H9 (cell line): ENCODE measurements at regions not wholly inside any gene's neighbourhood (a gene's known extent, or its start where the extent isn't known, plus 50 kb on each side); places are given as distances from the start of the nearest gene placed in this dataset.
A peak's percentile ranks its signal among the peaks of the same experiment; 100 is the strongest.

Experiments
- DNase-seq: peaks from one replicate; pipeline ENCODE4 v3.0.0-alpha.2; 2017
- H2AFZ ChIP-seq: one replicate; pipeline ENCODE4 v1.6.1; 2013; ENCODE audit warnings: mild to moderate bottlenecking, low read length, control low read depth, moderate library complexity
- H2AK5ac ChIP-seq: 2 replicates; pipeline ENCODE4 v1.6.1; 2013; ENCODE audit warnings: low read length, control low read depth, mixed read lengths; ENCODE audit not compliant: insufficient read length
- H2BK120ac ChIP-seq: one replicate; pipeline ENCODE4 v1.6.1; 2013; ENCODE audit warnings: low read depth, mild to moderate bottlenecking, low read length, control low read depth, inconsistent platforms; ENCODE audit not compliant: poor library complexity, severe bottlenecking
- H2BK12ac ChIP-seq: 2 replicates; pipeline ENCODE4 v1.6.1; 2013; ENCODE audit warnings: low read length, control low read depth, mixed read lengths, low read depth; ENCODE audit not compliant: insufficient read length
- H2BK15ac ChIP-seq: 2 replicates; pipeline ENCODE4 v1.6.1; 2013; ENCODE audit warnings: low read depth, low read length, control low read depth
- H2BK20ac ChIP-seq: one replicate; pipeline ENCODE4 v1.6.1; 2013; ENCODE audit warnings: low read depth, mild to moderate bottlenecking, low read length, control low read depth, inconsistent platforms; ENCODE audit not compliant: poor library complexity, severe bottlenecking
- H2BK5ac ChIP-seq: 2 replicates; pipeline ENCODE4 v1.6.1; 2013; ENCODE audit warnings: low read length, control low read depth, mixed read lengths; ENCODE audit not compliant: insufficient read length
- H3K14ac ChIP-seq: 2 replicates; pipeline ENCODE4 v1.6.1; 2013; ENCODE audit warnings: low read length, control low read depth; ENCODE audit not compliant: insufficient read depth
- H3K18ac ChIP-seq: 2 replicates; pipeline ENCODE4 v1.6.1; 2013; ENCODE audit warnings: low read depth, mild to moderate bottlenecking, mixed read lengths, low read length, control low read depth; ENCODE audit not compliant: insufficient read length
- H3K23ac ChIP-seq: 2 replicates; pipeline ENCODE4 v1.6.1; 2013; ENCODE audit warnings: low read length, control low read depth, mixed read lengths, low read depth; ENCODE audit not compliant: insufficient read length
- H3K23me2 ChIP-seq: 2 replicates; pipeline ENCODE4 v1.6.1; 2013; ENCODE audit warnings: low read depth, mild to moderate bottlenecking, mixed read lengths, low read length, control low read depth; ENCODE audit not compliant: insufficient read length, poor library complexity, severe bottlenecking
- H3K27ac ChIP-seq: 2 replicates; pipeline ENCODE4 v1.5.1; 2013; ENCODE audit warnings: low read length, control low read depth, mixed read lengths, low read depth; ENCODE audit not compliant: insufficient read length
- H3K27me3 ChIP-seq: 2 replicates; pipeline ENCODE4 v1.6.1; 2013; ENCODE audit warnings: low read length, control low read depth, inconsistent platforms; ENCODE audit not compliant: insufficient read depth
- H3K4ac ChIP-seq: 2 replicates; pipeline ENCODE4 v1.6.1; 2013; ENCODE audit warnings: low read depth, mild to moderate bottlenecking, control low read depth, inconsistent platforms, low read length, moderate library complexity
- H3K4me1 ChIP-seq: 2 replicates; pipeline ENCODE4 v1.6.1; 2013; ENCODE audit warnings: low read length, control low read depth, inconsistent platforms; ENCODE audit not compliant: insufficient read depth
- H3K4me2 ChIP-seq: 2 replicates; pipeline ENCODE4 v1.6.1; 2013; ENCODE audit warnings: low read length, control low read depth, mixed read lengths; ENCODE audit not compliant: insufficient read length, insufficient read depth
- H3K56ac ChIP-seq: 2 replicates; pipeline ENCODE4 v1.6.1; 2013; ENCODE audit warnings: low read depth, mild to moderate bottlenecking, mixed read lengths, low read length, control low read depth; ENCODE audit not compliant: insufficient read length
- H3K79me1 ChIP-seq: 2 replicates; pipeline ENCODE4 v1.6.1; 2013; ENCODE audit warnings: low read depth, mild to moderate bottlenecking, moderate library complexity, low read length, control low read depth, inconsistent platforms; ENCODE audit not compliant: insufficient read depth, poor library complexity, severe bottlenecking
- H3K79me2 ChIP-seq: 2 replicates; pipeline ENCODE4 v1.6.1; 2013; ENCODE audit warnings: low read length, control low read depth, inconsistent platforms; ENCODE audit not compliant: insufficient read depth
- H3K9ac ChIP-seq: 2 replicates; pipeline ENCODE4 v1.6.1; 2013; ENCODE audit warnings: low read length, control low read depth, mixed read lengths; ENCODE audit not compliant: insufficient read length; ENCODE audit errors: extremely low read depth
- H3K9me3 ChIP-seq: one replicate; pipeline ENCODE4 v1.6.1; 2013; ENCODE audit warnings: low read depth, low read length, inconsistent platforms; ENCODE audit not compliant: control insufficient read depth
- H3T11ph ChIP-seq: one replicate; pipeline ENCODE4 v1.6.1; 2013; ENCODE audit warnings: mild to moderate bottlenecking, low read length, control low read depth, inconsistent platforms
- H4K20me1 ChIP-seq: one replicate; pipeline ENCODE4 v1.6.1; 2013; ENCODE audit not compliant: control insufficient read depth, insufficient read length, insufficient read depth
- H4K5ac ChIP-seq: 2 replicates; pipeline ENCODE4 v1.6.1; 2013; ENCODE audit warnings: low read depth, mild to moderate bottlenecking, mixed read lengths, low read length, control low read depth; ENCODE audit not compliant: insufficient read length
- H4K8ac ChIP-seq: replicated peaks from 2 replicates; pipeline ENCODE4 v1.6.1; 2013; ENCODE audit warnings: low read length, control low read depth, mixed read lengths, low read depth; ENCODE audit not compliant: insufficient read length
- H4K91ac ChIP-seq: 2 replicates; pipeline ENCODE4 v1.6.1; 2013; ENCODE audit warnings: low read depth, mild to moderate bottlenecking, moderate library complexity, mixed read lengths, low read length, control low read depth; ENCODE audit not compliant: insufficient read length
- H3K27ac Mint-ChIP-seq, 3 experiments: 2 replicates in 2 of 3; 3 replicates in 1 of 3; pipeline ENCODE4 v1.8.0; 2020 to 2021; ENCODE audit warnings: mixed read lengths in 3 of 3, mild to moderate bottlenecking in 1 of 3, moderate library complexity in 1 of 3
- H3K27me3 Mint-ChIP-seq: 2 replicates; pipeline ENCODE4 v1.8.0; 2021; ENCODE audit warnings: low read depth, mild to moderate bottlenecking, moderate library complexity, mixed read lengths
- H3K36me3 Mint-ChIP-seq, 3 experiments: 2 replicates in 2 of 3; 3 replicates in 1 of 3; pipeline ENCODE4 v1.8.0; 2020 to 2021; ENCODE audit warnings: low read depth in 3 of 3, mixed read lengths in 3 of 3; ENCODE audit not compliant: insufficient read depth in 1 of 3
- H3K4me1 Mint-ChIP-seq, 2 experiments: 2 replicates each; pipeline ENCODE4 v1.8.0; 2020; ENCODE audit warnings: mixed read lengths in 2 of 2
- H3K4me3 Mint-ChIP-seq, 2 experiments: 2 replicates in 1 of 2; 3 replicates in 1 of 2; pipeline ENCODE4 v1.8.0; 2020 to 2021; ENCODE audit warnings: mild to moderate bottlenecking in 2 of 2, mixed read lengths in 2 of 2, moderate library complexity in 1 of 2
- H3K9me3 Mint-ChIP-seq, 2 experiments: 2 replicates in 1 of 2; 3 replicates in 1 of 2; pipeline ENCODE4 v1.8.0; 2020; ENCODE audit warnings: mild to moderate bottlenecking in 2 of 2, mixed read lengths in 2 of 2, moderate library complexity in 1 of 2
- CTCF ChIP-seq: fragments of 200-600 bp; sonication (generic); conservative IDR thresholded peaks from 3 replicates; pipeline ENCODE4 v1.8.0; 2021; ENCODE audit warnings: antibody characterized with exemption, mild to moderate bottlenecking
- WGBS: extraction: QIAGEN DNeasy Blood & Tissue Kit; methylation state at CpG from one replicate; pipeline ENCODE4 v1.1.7; 2013; ENCODE audit warnings: missing lambda C conversion rate, low lambda C conversion rate, mixed read lengths; ENCODE audit not compliant: insufficient read length; ENCODE audit errors: extremely low coverage; 5-methylcytosine and 5-hydroxymethylcytosine counted together

- Histone ChIP-seq H3K9ac (no peak overlapping the region), H3K27ac (no peak overlapping the region), H4K20me1 (no peaks in the 10 kb centered on the region), H3K4ac (no peak overlapping the region), H2AFZ (no peak overlapping the region), H4K91ac (no peak overlapping the region), H2BK15ac (no peak overlapping the region), H3K4me1 (peaks cover 7% of the 10 kb centered on the region), H4K8ac (no peak overlapping the region), H2BK120ac (no peak overlapping the region), H3K79me1 (no peaks in the 10 kb centered on the region), H2BK20ac (no peak overlapping the region), H3K4me2 (peak overlapping the region; percentile 29), H3K56ac (no peak overlapping the region), H3T11ph (no peak overlapping the region), H2AK5ac (no peak overlapping the region), H3K14ac (no peak overlapping the region), H2BK5ac (no peak overlapping the region), H2BK12ac (no peak overlapping the region), H3K9me3 (no peaks in the 10 kb centered on the region), H4K5ac (no peak overlapping the region), H3K23me2 (no peaks in the 10 kb centered on the region), H3K23ac (no peak overlapping the region), H3K79me2 (no peaks in the 10 kb centered on the region), H3K18ac (no peak overlapping the region), H3K27me3 (no peaks in the 10 kb centered on the region)
- H3K27me3 Mint-ChIP-seq: peaks cover 2% of the 10 kb centered on the region; the same call in 1 of the 2 replicates
- peaks cover 39 to 45% of the 10 kb centered on the region in 2 experiments for H3K4me1 Mint-ChIP-seq
- H3K9me3 Mint-ChIP-seq: peaks cover 0 to 2% of the 10 kb centered on the region in 2 experiments; a peak in 2 of 5 replicates
- H3K36me3 Mint-ChIP-seq: no peaks in the 10 kb centered on the region
- DNase-seq: no peak
- H3K4me3 Mint-ChIP-seq: 0 out of 5 replicates have a peak overlapping the region, but pooled peaks of 1 of the 2 experiments have one; percentile 13
- no CpG with 5 or more reads among the region's 1 CpG for WGBS
- no peak for TF ChIP-seq CTCF
- H3K27ac Mint-ChIP-seq: peak overlapping the region in 2 of 3 experiments; percentile 17 to 76; a peak in 3 of 7 replicates
Observed at GRCh38 chr9:69964446-69964845, 79.2 kb upstream of the MAMDC2 start.
